HCT116 (cell line): ENCODE measurements at regions not wholly inside any gene's neighbourhood (a gene's known extent, or its start where the extent isn't known, plus 50 kb on each side); places are given as distances from the start of the nearest gene placed in this dataset.

ENCODE experiments used
- ATAC-seq: fragments of 200-7000 bp; cut with Tn5 transposase; 2 replicates; pipeline ENCODE4 v1.9.1; 2020; ENCODE audit warnings: mild to moderate bottlenecking, moderate library complexity
- BruUV-seq: library from RNA; stranded (reverse); fragments of 400-500 nt; replicated peaks from 2 replicates; lab custom pipeline; 2021; lab: Mats Ljungman, UMichigan
- CTCF ChIA-PET: fragments of 300-600 bp; sonication (Branson Sonifier 250); formaldehyde crosslinking; loops from one replicate; lab custom pipeline; 2021; ENCODE audit warnings: antibody characterized with exemption; lab: Charles Lee
- POLR2A ChIA-PET: fragments of 300-600, 350-600 bp; sonication (Branson Sonifier 250); formaldehyde crosslinking; loops from one replicate; lab custom pipeline; 2021; ENCODE audit warnings: antibody characterized with exemption; lab: Charles Lee
- RAD21 ChIA-PET, 2 experiments: fragments of 300-600 bp; sonication (Branson Sonifier 250); formaldehyde crosslinking; loops; one replicate each; lab custom pipeline; 2023; ENCODE audit warnings: low total read pairs in 2 of 2; ENCODE audit not compliant: uncharacterized antibody in 2 of 2, unreplicated experiment in 2 of 2, low non-redundant PET in 1 of 2; lab: Charles Lee
- DNase-seq: peaks from one replicate; pipeline ENCODE4 v3.0.0-alpha.2; 2010; ENCODE audit warnings: low read depth, low spot score
- H2AFZ ChIP-seq: fragments of 200-600 bp; shearing (Covaris generic), sonication (generic); 2 replicates; pipeline ENCODE4 v1.6.1; 2017; ENCODE audit warnings: low read depth, mixed run types, mixed read lengths, antibody characterized with exemption, low read length; ENCODE audit not compliant: poor library complexity, severe bottlenecking
- H3K27ac ChIP-seq: 2 replicates; pipeline ENCODE4 v1.5.1; 2012; ENCODE audit warnings: low read depth, low read length
- H3K27me3 ChIP-seq: fragments of 200-600 bp; sonication (generic); 2 replicates; pipeline ENCODE4 v1.6.1; 2016; ENCODE audit warnings: mixed run types, low read length, mixed read lengths; ENCODE audit not compliant: insufficient read depth
- H3K36me3 ChIP-seq, 2 experiments: fragments of 200-500 bp in 1 of 2; fragments of 200-600 bp in 1 of 2; sonication (Bioruptor generic) in 1 of 2; sonication (generic) in 1 of 2; 2 replicates each; pipeline versions ENCODE4 v1.5.1 to v1.6.1; 2014 to 2016; ENCODE audit warnings: low read length in 2 of 2, inconsistent platforms in 1 of 2, mixed read lengths in 1 of 2, mixed run types in 1 of 2; ENCODE audit not compliant: insufficient read depth in 2 of 2, control insufficient read depth in 1 of 2
- H3K4me1 ChIP-seq, 2 experiments: fragments of 200-600 bp in 1 of 2; sonication (generic) in 1 of 2; 2 replicates each; pipeline versions ENCODE4 v1.5.1 to v1.6.1; 2012 to 2017; ENCODE audit warnings: low read length in 2 of 2, inconsistent platforms in 1 of 2, mild to moderate bottlenecking in 1 of 2, mixed read lengths in 1 of 2, mixed run types in 1 of 2, moderate library complexity in 1 of 2; ENCODE audit not compliant: insufficient read depth in 2 of 2, control insufficient read depth in 1 of 2
- H3K4me2 ChIP-seq: fragments of 200-600 bp; sonication (generic); 2 replicates; pipeline ENCODE4 v1.6.1; 2017; ENCODE audit warnings: mixed run types, low read length, mixed read lengths
- H3K4me3 ChIP-seq, 2 experiments: fragments of 200-600 bp in 1 of 2; sonication (generic) in 1 of 2; replicated peaks in 1 of 2; 2 replicates each; pipeline ENCODE4 v1.5.1; 2011 to 2016; ENCODE audit warnings: low read length in 2 of 2, control low read depth in 1 of 2, low read depth in 1 of 2, mild to moderate bottlenecking in 1 of 2, mixed read lengths in 1 of 2, mixed run types in 1 of 2
- H3K79me2 ChIP-seq: fragments of 200-600 bp; sonication (generic); 2 replicates; pipeline ENCODE4 v1.6.1; 2017; ENCODE audit warnings: mild to moderate bottlenecking, mixed run types, low read length, moderate library complexity, mixed read lengths; ENCODE audit not compliant: insufficient read depth
- H3K9ac ChIP-seq: fragments of 200-600 bp; sonication (generic); 2 replicates; pipeline ENCODE4 v1.6.1; 2016; ENCODE audit warnings: low read length, mixed read lengths
- H3K9me2 ChIP-seq: fragments of 200-600 bp; sonication (generic), shearing (Covaris generic); 2 replicates; pipeline ENCODE4 v1.6.1; 2017; ENCODE audit warnings: mixed run types, mild to moderate bottlenecking, moderate library complexity; ENCODE audit not compliant: insufficient read depth
- H3K9me3 ChIP-seq, 2 experiments: fragments of 200-500 bp in 1 of 2; fragments of 200-600 bp in 1 of 2; sonication (Bioruptor generic) in 1 of 2; sonication (generic) in 1 of 2; 2 replicates each; pipeline ENCODE4 v1.6.1; 2014 to 2017; ENCODE audit warnings: low read length in 2 of 2, mixed read lengths in 2 of 2, inconsistent platforms in 1 of 2, low read depth in 1 of 2, mild to moderate bottlenecking in 1 of 2, mixed run types in 1 of 2, moderate library complexity in 1 of 2; ENCODE audit not compliant: control insufficient read depth in 1 of 2, insufficient read depth in 1 of 2
- H4K20me1 ChIP-seq: fragments of 200-600 bp; sonication (generic), shearing (Covaris generic); 2 replicates; pipeline ENCODE4 v1.6.1; 2017; ENCODE audit warnings: mixed run types, mild to moderate bottlenecking, moderate library complexity; ENCODE audit not compliant: insufficient read depth
- EGR1 ChIP-seq: IDR thresholded peaks from 2 replicates; pipeline ENCODE4 v1.6.1; 2012; ENCODE audit warnings: low read depth
- EZH2phosphoT487 ChIP-seq: fragments of 200-600 bp; IDR thresholded peaks from 2 replicates; pipeline ENCODE4 v1.6.1; 2018; ENCODE audit warnings: antibody characterized with exemption, borderline replicate concordance
- POLR2A ChIP-seq: IDR thresholded peaks from 2 replicates; pipeline ENCODE4 v1.7.0; 2011; ENCODE audit warnings: borderline replicate concordance; ENCODE audit not compliant: insufficient read depth, insufficient read length; ENCODE audit errors: extremely low read depth
- POLR2AphosphoS5 ChIP-seq: IDR thresholded peaks from 2 replicates; pipeline ENCODE4 v1.6.1; 2011; ENCODE audit warnings: mild to moderate bottlenecking, low read depth, low read length, moderate library complexity
- SP1 ChIP-seq: IDR thresholded peaks from 2 replicates; pipeline ENCODE4 v1.6.1; 2012; ENCODE audit warnings: low read depth
- SRF ChIP-seq: IDR thresholded peaks from 2 replicates; pipeline ENCODE4 v1.6.1; 2012; ENCODE audit warnings: low read depth
- intact Hi-C: fragments of 100-400 bp; cut with micrococcal nuclease; formaldehyde crosslinking; loops from 2 replicates; pipeline ENCODE4 v1.10.0; 2022
- TF ChIP-seq, protein P1 (sequence below): IDR thresholded peaks from 2 replicates; pipeline ENCODE4 v1.6.1; 2012
- TF ChIP-seq, protein P2 (sequence below), 3 experiments: fragments of 200-600 bp in 1 of 3; sonication (generic) in 1 of 3; IDR thresholded peaks in 2 of 3; conservative IDR thresholded peaks in 1 of 3; 2 replicates each; pipeline ENCODE4 v1.5.1; 2012 to 2017; ENCODE audit warnings: low read depth in 2 of 3, low read length in 2 of 3, antibody characterized with exemption in 1 of 3, borderline replicate concordance in 1 of 3, control low read depth in 1 of 3, mild to moderate bottlenecking in 1 of 3, mixed read lengths in 1 of 3, mixed run types in 1 of 3, moderate library complexity in 1 of 3; ENCODE audit not compliant: insufficient read depth in 1 of 3
- TF ChIP-seq, protein P3 (sequence below): IDR thresholded peaks from 2 replicates; pipeline ENCODE4 v1.6.1; 2012; ENCODE audit warnings: low read depth

DNA sequence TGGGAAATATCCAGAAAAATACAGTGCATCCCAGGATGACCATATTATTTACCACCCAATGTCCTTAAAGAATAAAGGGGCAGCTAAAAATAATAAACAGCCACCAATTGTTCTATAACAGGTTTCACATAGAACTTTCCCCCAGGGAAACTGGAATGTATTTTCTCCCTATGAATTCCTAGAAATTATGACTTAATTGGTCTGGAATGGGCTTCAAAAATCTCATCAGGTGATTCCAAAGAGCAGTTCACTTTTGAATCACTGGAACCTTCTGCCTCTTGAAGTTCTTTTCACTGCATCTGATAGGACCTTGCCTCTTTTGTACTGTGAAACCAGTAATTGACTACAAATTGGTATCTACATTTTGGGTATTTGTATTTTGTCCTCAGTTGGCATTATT is 119.3 kb downstream of the ZNF330 start:
- no peaks in the 10 kb centered on the region for H3K4me1 ChIP-seq
- BruUV-seq = no TSS peak
- no peak overlapping the region for H3K9ac ChIP-seq
- DNase-seq (no peak), ATAC-seq (no peak)
- H3K36me3 ChIP-seq = no peaks in the 10 kb centered on the region
- ChIA-PET RAD21 (no interaction called here), CTCF (no interaction called here), POLR2A (no interaction called here)
- H3K9me2 ChIP-seq = no peaks in the 10 kb centered on the region
- H3K79me2 ChIP-seq = no peaks in the 10 kb centered on the region
- no peak overlapping the region for H3K27ac ChIP-seq
- no peaks in the 10 kb centered on the region for H3K27me3 ChIP-seq
- no peaks in the 10 kb centered on the region for H4K20me1 ChIP-seq
- intact Hi-C loops = loop anchor here (10.0 kb wide), 1 partner anchor 785 kb away; no protein-coding TSS in a partner anchor
- H3K9me3 ChIP-seq = no peaks in the 10 kb centered on the region
- H3K4me3 ChIP-seq = no peak overlapping the region
- H3K4me2 ChIP-seq = no peak overlapping the region
- TF ChIP-seq EZH2phosphoT487 (no peak), SP1 (no peak), POLR2AphosphoS5 (no peak), POLR2A (no peak), EGR1 (no peak), SRF (no peak)
- TF ChIP-seq, protein P1, sequence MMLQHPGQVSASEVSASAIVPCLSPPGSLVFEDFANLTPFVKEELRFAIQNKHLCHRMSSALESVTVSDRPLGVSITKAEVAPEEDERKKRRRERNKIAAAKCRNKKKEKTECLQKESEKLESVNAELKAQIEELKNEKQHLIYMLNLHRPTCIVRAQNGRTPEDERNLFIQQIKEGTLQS = no peak
- TF ChIP-seq, protein P2, sequence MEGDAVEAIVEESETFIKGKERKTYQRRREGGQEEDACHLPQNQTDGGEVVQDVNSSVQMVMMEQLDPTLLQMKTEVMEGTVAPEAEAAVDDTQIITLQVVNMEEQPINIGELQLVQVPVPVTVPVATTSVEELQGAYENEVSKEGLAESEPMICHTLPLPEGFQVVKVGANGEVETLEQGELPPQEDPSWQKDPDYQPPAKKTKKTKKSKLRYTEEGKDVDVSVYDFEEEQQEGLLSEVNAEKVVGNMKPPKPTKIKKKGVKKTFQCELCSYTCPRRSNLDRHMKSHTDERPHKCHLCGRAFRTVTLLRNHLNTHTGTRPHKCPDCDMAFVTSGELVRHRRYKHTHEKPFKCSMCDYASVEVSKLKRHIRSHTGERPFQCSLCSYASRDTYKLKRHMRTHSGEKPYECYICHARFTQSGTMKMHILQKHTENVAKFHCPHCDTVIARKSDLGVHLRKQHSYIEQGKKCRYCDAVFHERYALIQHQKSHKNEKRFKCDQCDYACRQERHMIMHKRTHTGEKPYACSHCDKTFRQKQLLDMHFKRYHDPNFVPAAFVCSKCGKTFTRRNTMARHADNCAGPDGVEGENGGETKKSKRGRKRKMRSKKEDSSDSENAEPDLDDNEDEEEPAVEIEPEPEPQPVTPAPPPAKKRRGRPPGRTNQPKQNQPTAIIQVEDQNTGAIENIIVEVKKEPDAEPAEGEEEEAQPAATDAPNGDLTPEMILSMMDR (IDR thresholded peaks at IDR 0.05 in 2 of 3, conservative IDR thresholded peaks at IDR 0.05 in 1 of 3; ENCODE audit: borderline replicate concordance in 1 of 3, insufficient read depth in 1 of 3, low read depth in 2 of 3, low read length in 2 of 3) = no peak
- TF ChIP-seq, protein P3, sequence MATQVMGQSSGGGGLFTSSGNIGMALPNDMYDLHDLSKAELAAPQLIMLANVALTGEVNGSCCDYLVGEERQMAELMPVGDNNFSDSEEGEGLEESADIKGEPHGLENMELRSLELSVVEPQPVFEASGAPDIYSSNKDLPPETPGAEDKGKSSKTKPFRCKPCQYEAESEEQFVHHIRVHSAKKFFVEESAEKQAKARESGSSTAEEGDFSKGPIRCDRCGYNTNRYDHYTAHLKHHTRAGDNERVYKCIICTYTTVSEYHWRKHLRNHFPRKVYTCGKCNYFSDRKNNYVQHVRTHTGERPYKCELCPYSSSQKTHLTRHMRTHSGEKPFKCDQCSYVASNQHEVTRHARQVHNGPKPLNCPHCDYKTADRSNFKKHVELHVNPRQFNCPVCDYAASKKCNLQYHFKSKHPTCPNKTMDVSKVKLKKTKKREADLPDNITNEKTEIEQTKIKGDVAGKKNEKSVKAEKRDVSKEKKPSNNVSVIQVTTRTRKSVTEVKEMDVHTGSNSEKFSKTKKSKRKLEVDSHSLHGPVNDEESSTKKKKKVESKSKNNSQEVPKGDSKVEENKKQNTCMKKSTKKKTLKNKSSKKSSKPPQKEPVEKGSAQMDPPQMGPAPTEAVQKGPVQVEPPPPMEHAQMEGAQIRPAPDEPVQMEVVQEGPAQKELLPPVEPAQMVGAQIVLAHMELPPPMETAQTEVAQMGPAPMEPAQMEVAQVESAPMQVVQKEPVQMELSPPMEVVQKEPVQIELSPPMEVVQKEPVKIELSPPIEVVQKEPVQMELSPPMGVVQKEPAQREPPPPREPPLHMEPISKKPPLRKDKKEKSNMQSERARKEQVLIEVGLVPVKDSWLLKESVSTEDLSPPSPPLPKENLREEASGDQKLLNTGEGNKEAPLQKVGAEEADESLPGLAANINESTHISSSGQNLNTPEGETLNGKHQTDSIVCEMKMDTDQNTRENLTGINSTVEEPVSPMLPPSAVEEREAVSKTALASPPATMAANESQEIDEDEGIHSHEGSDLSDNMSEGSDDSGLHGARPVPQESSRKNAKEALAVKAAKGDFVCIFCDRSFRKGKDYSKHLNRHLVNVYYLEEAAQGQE = no peak
- H2AFZ ChIP-seq = no peak overlapping the region
